Spleen (tissue), 11 donors: ENCODE measurements at regions not wholly inside any gene's neighbourhood (a gene's known extent, or its start where the extent isn't known, plus 50 kb on each side); places are given as distances from the start of the nearest gene placed in this dataset.

Experiments used
- DNase-seq: peaks from one replicate; pipeline ENCODE4 v3.0.0-alpha.2; 2020
- H3K27ac ChIP-seq, 8 donors: fragments of 200-600 bp; sonication (generic) in 7 of 8; 1 replicate in 4 of 8; 2 replicates in 4 of 8; pipeline versions ENCODE4 v1.5.0 to v1.8.0; 2016 to 2021; ENCODE audit warnings: inconsistent platforms in 4 of 8, mild to moderate bottlenecking in 4 of 8, moderate library complexity in 1 of 8
- H3K27me3 ChIP-seq, 7 donors: fragments of 200-600 bp; sonication (generic) in 6 of 7; replicated peaks in 1 of 7; 1 replicate in 4 of 7; 2 replicates in 3 of 7; pipeline versions ENCODE4 v1.5.0 to v1.8.0; 2016 to 2021; ENCODE audit warnings: inconsistent platforms in 3 of 7, mild to moderate bottlenecking in 1 of 7
- H3K36me3 ChIP-seq, 6 donors: fragments of 200-600 bp; sonication (generic) in 5 of 6; 1 replicate in 4 of 6; 2 replicates in 2 of 6; pipeline versions ENCODE4 v1.5.0 to v1.8.0; 2016 to 2021; ENCODE audit warnings: inconsistent platforms in 2 of 6
- H3K4me1 ChIP-seq, 6 donors: fragments of 200-600 bp; sonication (generic) in 5 of 6; 1 replicate in 3 of 6; 2 replicates in 3 of 6; pipeline versions ENCODE4 v1.5.0 to v1.8.0; 2016 to 2021; ENCODE audit warnings: inconsistent platforms in 3 of 6
- H3K4me3 ChIP-seq, 8 donors: fragments of 200-600 bp; sonication (generic) in 7 of 8; 1 replicate in 4 of 8; 2 replicates in 4 of 8; pipeline versions ENCODE4 v1.5.0 to v1.8.0; 2016 to 2021; ENCODE audit warnings: inconsistent platforms in 4 of 8, mild to moderate bottlenecking in 4 of 8, moderate library complexity in 2 of 8
- H3K9me3 ChIP-seq, 8 donors: fragments of 200-600 bp; sonication (generic) in 7 of 8; 1 replicate in 4 of 8; 2 replicates in 4 of 8; pipeline versions ENCODE4 v1.5.0 to v1.8.0; 2016 to 2021; ENCODE audit warnings: inconsistent platforms in 4 of 8
- POLR2A ChIP-seq, 3 donors: fragments of 450-650 bp; IDR thresholded peaks; one replicate each; pipeline ENCODE4 v1.5.1; 2017; ENCODE audit warnings: antibody characterized with exemption in 3 of 3, mild to moderate bottlenecking in 1 of 3
- POLR2AphosphoS5 ChIP-seq, 3 donors: sonication (generic); formaldehyde crosslinking; IDR thresholded peaks; one replicate each; pipeline ENCODE4 v1.5.1; 2017; ENCODE audit warnings: antibody characterized with exemption in 3 of 3
- WGBS, 5 donors: extraction: QIAGEN DNeasy Blood & Tissue Kit in 3 of 5; methylation state at CpG; one replicate each; pipeline versions ENCODE4 v1.1.5 to v1.1.7; 2013 to 2018; 5-methylcytosine and 5-hydroxymethylcytosine counted together
- intact Hi-C: fragments of 100-400 bp; cut with DNase I; formaldehyde crosslinking; loops from one replicate; pipeline ENCODE4 v1.15.0; 2023; ENCODE audit warnings: low total_unique reads
- TF ChIP-seq, protein P1 (sequence below), 11 experiments: fragments of 200-600 bp in 7 of 11; fragments of 450-650 bp in 4 of 11; sonication (generic) in 4 of 11; IDR thresholded peaks in 8 of 11; conservative IDR thresholded peaks in 3 of 11; 1 replicate in 7 of 11; 2 replicates in 4 of 11; pipeline versions ENCODE4 v1.4.0 to v1.8.0; 2016 to 2021; ENCODE audit warnings: antibody characterized with exemption in 11 of 11, inconsistent platforms in 4 of 11, mild to moderate bottlenecking in 1 of 11
- donor health status: healthy with polysubstance abuse.
- donor health status: DM: no; HTN: no; CAD: no; lungs with moderate emphysema.
- donor health status: DM: no; HTN: no; CAD: no.
- donor health status: Bipolar disorder and iron deficiency.
- donor health status: healthy.
- donor health status: DM: no; HTN: no; CAD: no.
- donor health status: DM: yes; HTN: yes; CAD: no.

DNA sequence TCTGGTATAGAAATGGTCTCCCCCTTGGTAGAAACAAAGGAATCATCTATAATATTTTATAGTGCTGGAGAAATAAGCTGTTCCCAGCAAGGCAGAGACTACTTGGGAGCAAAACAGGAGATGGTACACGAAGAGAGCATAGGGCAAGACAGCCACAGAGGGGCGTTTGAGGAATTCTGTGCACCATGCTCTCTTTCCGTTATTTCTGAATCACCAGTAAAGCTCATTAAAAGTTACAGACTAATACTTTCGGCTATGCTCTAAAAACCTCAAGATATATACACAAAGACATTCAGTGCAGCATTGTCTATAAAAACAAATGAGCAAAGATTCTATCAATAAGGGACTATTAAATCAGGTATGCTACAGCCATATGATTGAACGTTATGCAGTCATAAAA is 68.5 kb upstream of the FHIP2A start:
- Histone ChIP-seq H3K4me3 (no peak overlapping the region), H3K27ac (no peak overlapping the region), H3K9me3 (no peaks in the 10 kb centered on the region), H3K36me3 (no peaks in the 10 kb centered on the region), H3K27me3 (peaks cover 0 to 6% (median 0%) of the 10 kb centered on the region in 7 donors), H3K4me1 (peaks cover 0 to 3% (median 0%) of the 10 kb centered on the region in 6 donors)
- intact Hi-C loops = no loop called here
- DNase-seq = no peak
- WGBS, 5 donors = 79 to 92% (median 89%) methylated on average over 5 of the region's 5 CpGs
- no peak for TF ChIP-seq POLR2AphosphoS5 (IDR thresholded peaks at IDR 0.05)
- TF ChIP-seq, protein P1, sequence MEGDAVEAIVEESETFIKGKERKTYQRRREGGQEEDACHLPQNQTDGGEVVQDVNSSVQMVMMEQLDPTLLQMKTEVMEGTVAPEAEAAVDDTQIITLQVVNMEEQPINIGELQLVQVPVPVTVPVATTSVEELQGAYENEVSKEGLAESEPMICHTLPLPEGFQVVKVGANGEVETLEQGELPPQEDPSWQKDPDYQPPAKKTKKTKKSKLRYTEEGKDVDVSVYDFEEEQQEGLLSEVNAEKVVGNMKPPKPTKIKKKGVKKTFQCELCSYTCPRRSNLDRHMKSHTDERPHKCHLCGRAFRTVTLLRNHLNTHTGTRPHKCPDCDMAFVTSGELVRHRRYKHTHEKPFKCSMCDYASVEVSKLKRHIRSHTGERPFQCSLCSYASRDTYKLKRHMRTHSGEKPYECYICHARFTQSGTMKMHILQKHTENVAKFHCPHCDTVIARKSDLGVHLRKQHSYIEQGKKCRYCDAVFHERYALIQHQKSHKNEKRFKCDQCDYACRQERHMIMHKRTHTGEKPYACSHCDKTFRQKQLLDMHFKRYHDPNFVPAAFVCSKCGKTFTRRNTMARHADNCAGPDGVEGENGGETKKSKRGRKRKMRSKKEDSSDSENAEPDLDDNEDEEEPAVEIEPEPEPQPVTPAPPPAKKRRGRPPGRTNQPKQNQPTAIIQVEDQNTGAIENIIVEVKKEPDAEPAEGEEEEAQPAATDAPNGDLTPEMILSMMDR (IDR thresholded peaks at IDR 0.05 in 8 of 11, conservative IDR thresholded peaks at IDR 0.05 in 3 of 11) = no peak
- no peak for TF ChIP-seq POLR2A (IDR thresholded peaks at IDR 0.05)

DNA sequence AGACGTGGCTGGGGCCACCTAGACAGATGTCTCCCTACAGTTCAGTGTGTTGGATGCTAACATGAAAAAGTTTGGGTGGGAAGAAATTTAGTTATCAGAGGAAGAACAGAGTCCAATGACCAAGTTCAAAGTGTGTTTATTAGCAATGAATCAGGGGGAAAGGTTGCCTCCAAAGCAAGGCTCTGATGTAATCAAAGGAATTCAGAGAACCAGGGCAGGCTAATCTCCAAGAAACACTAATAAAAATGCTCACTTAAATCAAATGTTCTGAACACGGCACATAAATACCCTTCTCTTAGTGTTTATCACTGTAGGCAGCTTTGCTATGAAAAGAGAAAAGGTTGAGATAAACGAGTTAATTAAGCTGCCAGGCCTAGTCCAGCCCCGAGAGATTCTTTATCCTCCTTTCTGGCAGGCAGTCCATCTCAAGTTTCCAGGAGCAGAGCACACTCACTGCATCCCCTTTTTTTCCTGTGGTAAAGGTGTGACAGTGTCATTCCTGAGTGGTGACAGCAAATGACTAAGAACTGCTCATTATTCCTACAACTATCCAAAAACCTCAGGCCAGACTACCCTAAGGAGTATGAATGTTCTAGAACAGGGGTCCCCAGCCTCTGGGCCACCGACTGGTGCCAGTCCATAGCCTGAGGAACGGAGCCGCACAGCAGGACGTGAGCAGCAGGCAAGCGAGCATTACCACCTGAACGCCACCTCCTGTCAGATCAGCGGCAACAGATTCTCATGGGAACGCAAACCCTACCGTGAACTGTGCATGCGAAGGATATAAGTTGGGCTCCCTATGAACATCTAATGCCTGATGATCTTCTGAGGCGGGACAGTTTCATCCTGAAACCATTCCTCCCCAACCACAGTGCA is 66.9 kb upstream of the FHIP2A start:
- H3K4me3 ChIP-seq = no peak overlapping the region
- DNase-seq = no peak
- 80 to 88% (median 82%) methylated on average over 14 to 15 of the region's 15 CpGs for WGBS, 5 donors
- H3K4me1 ChIP-seq = no peaks in the 10 kb centered on the region
- H3K27ac ChIP-seq = no peak overlapping the region
- no peaks in the 10 kb centered on the region for H3K9me3 ChIP-seq
- TF ChIP-seq POLR2AphosphoS5 (IDR thresholded peaks at IDR 0.05) (no peak), POLR2A (IDR thresholded peaks at IDR 0.05) (no peak)
- TF ChIP-seq, protein P1 (IDR thresholded peaks at IDR 0.05 in 8 of 11, conservative IDR thresholded peaks at IDR 0.05 in 3 of 11) = no peak
- peaks cover 0 to under 1% (median 0%) of the 10 kb centered on the region in 7 donors for H3K27me3 ChIP-seq
- intact Hi-C loops = no loop called here
- H3K36me3 ChIP-seq = no peaks in the 10 kb centered on the region

DNA sequence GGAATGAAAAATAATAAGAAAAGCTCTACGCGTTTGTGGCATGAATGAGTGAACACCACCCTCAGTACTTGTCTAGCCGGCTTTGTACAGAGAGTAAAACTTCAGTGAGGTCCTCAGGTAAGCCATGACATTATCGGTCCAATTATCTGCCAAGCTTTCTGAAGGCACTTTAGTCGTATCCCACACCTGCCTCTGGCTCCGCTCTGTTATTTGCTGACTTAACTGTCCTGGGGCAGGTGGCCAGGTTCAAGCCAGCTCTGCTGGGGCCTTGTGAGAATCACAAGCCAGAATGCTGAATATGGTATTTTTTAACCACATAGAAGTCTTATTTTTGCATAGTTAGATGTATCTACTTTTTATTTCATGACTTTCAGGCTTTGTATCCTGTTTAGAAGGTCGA is 66.0 kb upstream of the FHIP2A start:
- Histone ChIP-seq H3K27me3 (no peaks in the 10 kb centered on the region), H3K9me3 (no peaks in the 10 kb centered on the region), H3K4me3 (no peak overlapping the region), H3K27ac (no peak overlapping the region), H3K36me3 (no peaks in the 10 kb centered on the region), H3K4me1 (no peaks in the 10 kb centered on the region)
- 77 to 91% (median 88%) methylated on average over 7 of the region's 7 CpGs for WGBS, 5 donors
- intact Hi-C loops = no loop called here
- TF ChIP-seq, protein P1 (IDR thresholded peaks at IDR 0.05 in 8 of 11, conservative IDR thresholded peaks at IDR 0.05 in 3 of 11) = no peak
- no peak for TF ChIP-seq POLR2A (IDR thresholded peaks at IDR 0.05)
- no peak for DNase-seq

DNA sequence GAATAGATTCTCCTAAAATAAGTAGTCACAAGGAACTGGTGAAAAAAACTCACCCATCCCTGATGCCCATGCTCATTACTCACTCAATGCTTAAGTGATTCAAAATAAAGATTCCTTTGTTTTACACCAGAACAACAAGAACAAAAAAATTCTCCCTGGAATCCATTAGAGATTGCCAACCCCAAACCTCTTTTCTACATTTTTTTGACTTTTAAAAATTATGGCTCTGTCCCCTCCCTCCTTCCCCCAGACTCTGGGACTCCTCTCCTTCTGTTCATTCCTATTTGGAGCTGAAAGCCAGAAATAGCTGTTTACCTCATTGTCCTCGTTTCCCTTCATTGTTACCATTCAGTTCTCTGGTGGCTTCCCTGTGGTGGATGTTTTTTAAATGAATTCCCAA is 63.2 kb upstream of the FHIP2A start:
- no peaks in the 10 kb centered on the region for H3K9me3 ChIP-seq
- intact Hi-C loops = no loop called here
- no peak overlapping the region for H3K27ac ChIP-seq
- H3K4me3 ChIP-seq = no peak overlapping the region
- peaks cover 0 to 10% (median 0%) of the 10 kb centered on the region in 7 donors for H3K27me3 ChIP-seq
- no peaks in the 10 kb centered on the region for H3K36me3 ChIP-seq
- no peak for TF ChIP-seq POLR2AphosphoS5 (IDR thresholded peaks at IDR 0.05)
- TF ChIP-seq POLR2A (IDR thresholded peaks at IDR 0.05) = no peak
- TF ChIP-seq, protein P1 (IDR thresholded peaks at IDR 0.05 in 8 of 11, conservative IDR thresholded peaks at IDR 0.05 in 3 of 11) = no peak
- 51 to 77% (median 74%) methylated on average over 1 of the region's 1 CpG for WGBS, 5 donors
- no peak for DNase-seq
- no peaks in the 10 kb centered on the region for H3K4me1 ChIP-seq
